LNCaP clone FGC (cell line): ENCODE measurements at regions not wholly inside any gene's neighbourhood (a gene's known extent, or its start where the extent isn't known, plus 50 kb on each side); places are given as distances from the start of the nearest gene placed in this dataset.
A peak's percentile ranks its signal among the peaks of the same experiment; 100 is the strongest.

Source experiments
- DNase-seq: peaks from one replicate; pipeline ENCODE4 v3.0.0-alpha.2; 2011; ENCODE audit warnings: low read depth
- H3K4me3 ChIP-seq: 2 replicates; pipeline ENCODE4 v1.5.1; 2011; ENCODE audit warnings: mild to moderate bottlenecking, low read depth, low read length, control low read depth
- TF ChIP-seq, protein P1 (sequence below): IDR thresholded peaks from 2 replicates; pipeline ENCODE4 v1.5.1; 2012; ENCODE audit warnings: mild to moderate bottlenecking; ENCODE audit not compliant: control insufficient read depth, insufficient read depth; ENCODE audit errors: extremely low read depth

GRCh38 chr15:39482459-39482858, 98.4 kb upstream of the THBS1 start:
- DNase-seq = no peak
- TF ChIP-seq, protein P1, sequence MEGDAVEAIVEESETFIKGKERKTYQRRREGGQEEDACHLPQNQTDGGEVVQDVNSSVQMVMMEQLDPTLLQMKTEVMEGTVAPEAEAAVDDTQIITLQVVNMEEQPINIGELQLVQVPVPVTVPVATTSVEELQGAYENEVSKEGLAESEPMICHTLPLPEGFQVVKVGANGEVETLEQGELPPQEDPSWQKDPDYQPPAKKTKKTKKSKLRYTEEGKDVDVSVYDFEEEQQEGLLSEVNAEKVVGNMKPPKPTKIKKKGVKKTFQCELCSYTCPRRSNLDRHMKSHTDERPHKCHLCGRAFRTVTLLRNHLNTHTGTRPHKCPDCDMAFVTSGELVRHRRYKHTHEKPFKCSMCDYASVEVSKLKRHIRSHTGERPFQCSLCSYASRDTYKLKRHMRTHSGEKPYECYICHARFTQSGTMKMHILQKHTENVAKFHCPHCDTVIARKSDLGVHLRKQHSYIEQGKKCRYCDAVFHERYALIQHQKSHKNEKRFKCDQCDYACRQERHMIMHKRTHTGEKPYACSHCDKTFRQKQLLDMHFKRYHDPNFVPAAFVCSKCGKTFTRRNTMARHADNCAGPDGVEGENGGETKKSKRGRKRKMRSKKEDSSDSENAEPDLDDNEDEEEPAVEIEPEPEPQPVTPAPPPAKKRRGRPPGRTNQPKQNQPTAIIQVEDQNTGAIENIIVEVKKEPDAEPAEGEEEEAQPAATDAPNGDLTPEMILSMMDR = no peak

GRCh38 chr15:39486621-39487457, 94.0 kb upstream of the THBS1 start:
- DNase-seq = no peak
- TF ChIP-seq, protein P1 = no peak
- no peak overlapping the region for H3K4me3 ChIP-seq

More at GRCh38 chr15:39482459-39482858, 98.4 kb upstream of the THBS1 start:
- no peak overlapping the region for H3K4me3 ChIP-seq

GRCh38 chr15:39487458-39487735, 93.5 kb upstream of the THBS1 start:
- no peak for DNase-seq
- no peak overlapping the region for H3K4me3 ChIP-seq
- TF ChIP-seq, protein P1 = no peak

DNA sequence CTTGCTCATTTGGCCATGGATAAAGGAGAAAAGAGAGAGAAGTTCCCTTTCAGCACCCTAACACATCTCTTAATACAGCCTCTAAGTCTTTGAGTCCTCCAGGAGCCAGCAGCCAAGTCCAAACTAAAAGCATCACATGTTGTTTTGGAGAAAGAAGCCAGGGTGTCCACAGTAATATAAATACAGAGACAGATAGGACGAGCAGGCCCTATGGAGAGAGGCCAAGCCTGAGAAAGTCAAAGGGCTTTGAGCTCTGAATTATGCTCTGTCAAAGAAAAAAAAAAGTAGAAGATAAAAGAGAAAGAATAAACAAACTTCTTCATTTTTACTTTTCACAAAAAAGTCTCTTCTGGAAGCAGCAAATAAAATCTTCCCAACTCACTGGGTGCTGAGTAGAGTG, 92.4 kb upstream of the THBS1 start:
- DNase-seq = no peak
- no peak overlapping the region for H3K4me3 ChIP-seq
- TF ChIP-seq, protein P1 = no peak

GRCh38 chr15:39488961-39489360, 91.9 kb upstream of the THBS1 start:
- TF ChIP-seq, protein P1 = no peak
- no peak overlapping the region for H3K4me3 ChIP-seq
- DNase-seq = peak; percentile 13

DNA sequence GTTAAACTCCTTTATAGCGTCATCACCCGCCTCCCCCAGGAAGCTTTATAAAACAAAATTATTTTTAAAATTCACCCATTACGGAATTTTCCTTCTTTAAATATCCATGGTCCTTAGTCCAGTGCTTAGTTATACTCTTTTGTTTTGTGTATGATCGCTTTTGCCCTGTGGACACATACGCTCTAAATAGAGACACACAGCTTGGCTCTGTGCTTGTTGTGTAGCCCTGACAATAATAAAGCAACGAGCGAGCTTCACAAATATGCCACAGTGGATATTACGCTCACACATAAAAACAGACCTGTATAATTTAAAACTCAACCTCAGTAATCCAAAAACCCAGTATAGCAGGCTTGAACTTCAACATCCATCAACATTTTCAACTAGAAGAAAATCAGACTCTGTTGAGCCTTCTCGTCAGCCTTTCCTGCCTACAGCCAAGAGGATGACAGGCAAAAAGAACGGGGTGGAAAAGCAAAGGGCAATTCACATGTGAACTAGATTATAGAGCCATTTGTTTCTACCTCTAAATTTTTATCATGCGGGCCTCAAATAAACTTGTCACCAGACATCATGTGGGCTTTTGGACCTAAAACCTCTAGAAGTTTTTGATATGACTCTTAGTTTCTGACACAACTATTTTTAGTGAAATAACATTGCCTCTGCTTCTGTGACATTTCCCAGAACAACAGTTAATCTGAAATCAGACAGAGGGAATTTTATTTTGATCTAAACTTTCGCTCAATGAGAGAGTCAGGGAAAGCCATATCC, 89.6 kb upstream of the THBS1 start:
- TF ChIP-seq, protein P1 = no peak
- DNase-seq = no peak
- no peak overlapping the region for H3K4me3 ChIP-seq
